Peyer's patch (tissue), 4 donors: ENCODE measurements at regions not wholly inside any gene's neighbourhood (a gene's known extent, or its start where the extent isn't known, plus 50 kb on each side); places are given as distances from the start of the nearest gene placed in this dataset.
"Not testable (repeated sequence)": the region's sequence is repeated elsewhere in the genome, so short reads cannot be mapped to it uniquely, and the experiment has no call there.

Experiments used
- DNase-seq, 3 donors: peaks; one replicate each; pipeline ENCODE4 v3.0.0-alpha.2; 2017 to 2019
- H3K27ac ChIP-seq, 4 donors: fragments of 200-600 bp; sonication (generic); one replicate each; pipeline ENCODE4 v1.5.1; 2016 to 2019
- H3K27me3 ChIP-seq, 2 donors: fragments of 200-600 bp; sonication (generic); one replicate each; pipeline ENCODE4 v1.5.1; 2019
- H3K36me3 ChIP-seq, 3 donors: fragments of 200-600 bp; sonication (generic); one replicate each; pipeline ENCODE4 v1.5.1; 2016 to 2019
- H3K4me1 ChIP-seq, 4 donors: fragments of 200-600 bp; sonication (generic); one replicate each; pipeline ENCODE4 v1.5.1; 2016 to 2019
- H3K4me3 ChIP-seq, 4 donors: fragments of 200-600 bp; sonication (generic); 1 replicate in 3 of 4; 2 replicates in 1 of 4; pipeline ENCODE4 v1.5.1; 2016 to 2019; ENCODE audit warnings: mild to moderate bottlenecking in 1 of 4
- H3K9me3 ChIP-seq, 4 donors: fragments of 200-600 bp; sonication (generic); one replicate each; pipeline ENCODE4 v1.5.1; 2016 to 2019; ENCODE audit warnings: mild to moderate bottlenecking in 1 of 4
- CTCF ChIP-seq, 6 experiments: fragments of 450-650 bp in 4 of 6; fragments of 200-600 bp in 2 of 6; sonication (generic) in 1 of 6; IDR thresholded peaks; one replicate each; pipeline ENCODE4 v1.5.1; 2017 to 2019; ENCODE audit warnings: antibody characterized with exemption in 6 of 6, mild to moderate bottlenecking in 3 of 6, moderate library complexity in 1 of 6
- POLR2A ChIP-seq, 2 donors: fragments of 450-650 bp; IDR thresholded peaks; one replicate each; pipeline ENCODE4 v1.5.1; 2017; ENCODE audit warnings: antibody characterized with exemption in 2 of 2, mild to moderate bottlenecking in 2 of 2, moderate library complexity in 2 of 2

GRCh38 chr3:135576751-135577150, 388.8 kb upstream of the PPP2R3A start:
- H3K9me3 ChIP-seq, result no peaks in the 10 kb centered on the region
- H3K27ac ChIP-seq, result no peak overlapping the region
- H3K27me3 ChIP-seq, result no peaks in the 10 kb centered on the region
- no peaks in the 10 kb centered on the region for H3K36me3 ChIP-seq
- TF ChIP-seq POLR2A (IDR thresholded peaks at IDR 0.05), result no peak
- no peaks in the 10 kb centered on the region for H3K4me1 ChIP-seq
- no peak for DNase-seq
- H3K4me3 ChIP-seq, result no peak overlapping the region

- Histone ChIP-seq H3K36me3 (no peaks in the 10 kb centered on the region), H3K9me3 (no peaks in the 10 kb centered on the region), H3K4me1 (no peaks in the 10 kb centered on the region), H3K27ac (no peak overlapping the region), H3K27me3 (no peaks in the 10 kb centered on the region), H3K4me3 (no peak overlapping the region)
- TF ChIP-seq CTCF (IDR thresholded peaks at IDR 0.05) (no peak), POLR2A (IDR thresholded peaks at IDR 0.05) (no peak)
- DNase-seq, result no peak
Measured at GRCh38 chr3:135581806-135582205, 383.7 kb upstream of the PPP2R3A start.

GRCh38 chr3:135582800-135583199, 382.7 kb upstream of the PPP2R3A start:
- Histone ChIP-seq H3K27me3 (no peaks in the 10 kb centered on the region), H3K4me1 (no peaks in the 10 kb centered on the region), H3K27ac (no peak overlapping the region), H3K36me3 (no peaks in the 10 kb centered on the region), H3K9me3 (no peaks in the 10 kb centered on the region), H3K4me3 (no peak overlapping the region)
- DNase-seq, result no peak
- TF ChIP-seq POLR2A (IDR thresholded peaks at IDR 0.05) (no peak), CTCF (IDR thresholded peaks at IDR 0.05) (no peak)

- Histone ChIP-seq H3K36me3 (no peaks in the 10 kb centered on the region), H3K4me3 (no peak overlapping the region), H3K4me1 (no peaks in the 10 kb centered on the region), H3K9me3 (no peaks in the 10 kb centered on the region), H3K27ac (no peak overlapping the region), H3K27me3 (no peaks in the 10 kb centered on the region)
- TF ChIP-seq CTCF (IDR thresholded peaks at IDR 0.05) (no peak), POLR2A (IDR thresholded peaks at IDR 0.05) (no peak)
- DNase-seq, result no peak
Measured at GRCh38 chr3:135596563-135596962, 369.0 kb upstream of the PPP2R3A start.

- no peaks in the 10 kb centered on the region for H3K4me1 ChIP-seq
- no peak overlapping the region for H3K4me3 ChIP-seq
- no peak overlapping the region for H3K27ac ChIP-seq
- no peak for DNase-seq
- TF ChIP-seq CTCF (IDR thresholded peaks at IDR 0.05) (no peak), POLR2A (IDR thresholded peaks at IDR 0.05) (no peak)
- no peaks in the 10 kb centered on the region for H3K9me3 ChIP-seq
- no peaks in the 10 kb centered on the region for H3K36me3 ChIP-seq
- no peaks in the 10 kb centered on the region for H3K27me3 ChIP-seq
Measured at GRCh38 chr3:135597855-135598254, 367.7 kb upstream of the PPP2R3A start.

GRCh38 chr3:135598597-135598996, 366.9 kb upstream of the PPP2R3A start:
- Histone ChIP-seq H3K4me1 (no peaks in the 10 kb centered on the region), H3K9me3 (no peaks in the 10 kb centered on the region), H3K27ac (no peak overlapping the region), H3K36me3 (no peaks in the 10 kb centered on the region), H3K4me3 (no peak overlapping the region), H3K27me3 (no peaks in the 10 kb centered on the region)
- TF ChIP-seq POLR2A (IDR thresholded peaks at IDR 0.05), result no peak
- TF ChIP-seq CTCF (IDR thresholded peaks at IDR 0.05), result no peak
- no peak for DNase-seq

- H3K4me1 ChIP-seq, H3K4me3 ChIP-seq, DNase-seq, H3K9me3 ChIP-seq, H3K36me3 ChIP-seq, H3K27me3 ChIP-seq, H3K27ac ChIP-seq: not testable (repeated sequence)
Measured at GRCh38 chr3:135604512-135604911, 361.0 kb upstream of the PPP2R3A start.
